HCT116 (cell line): ENCODE measurements at regions not wholly inside any gene's neighbourhood (a gene's known extent, or its start where the extent isn't known, plus 50 kb on each side); places are given as distances from the start of the nearest gene placed in this dataset.

Experiments
- ATAC-seq: fragments of 200-7000 bp; cut with Tn5 transposase; 2 replicates; pipeline ENCODE4 v1.9.1; 2020; ENCODE audit warnings: mild to moderate bottlenecking, moderate library complexity
- BruUV-seq: library from RNA; stranded (reverse); fragments of 400-500 nt; replicated peaks from 2 replicates; lab custom pipeline; 2021; lab: Mats Ljungman, UMichigan
- CTCF ChIA-PET: fragments of 300-600 bp; sonication (Branson Sonifier 250); formaldehyde crosslinking; loops from one replicate; lab custom pipeline; 2021; ENCODE audit warnings: antibody characterized with exemption; lab: Charles Lee
- POLR2A ChIA-PET: fragments of 300-600, 350-600 bp; sonication (Branson Sonifier 250); formaldehyde crosslinking; loops from one replicate; lab custom pipeline; 2021; ENCODE audit warnings: antibody characterized with exemption; lab: Charles Lee
- RAD21 ChIA-PET, 2 experiments: fragments of 300-600 bp; sonication (Branson Sonifier 250); formaldehyde crosslinking; loops; one replicate each; lab custom pipeline; 2023; ENCODE audit warnings: low total read pairs in 2 of 2; ENCODE audit not compliant: uncharacterized antibody in 2 of 2, unreplicated experiment in 2 of 2, low non-redundant PET in 1 of 2; lab: Charles Lee
- DNase-seq: peaks from one replicate; pipeline ENCODE4 v3.0.0-alpha.2; 2010; ENCODE audit warnings: low read depth, low spot score
- H2AFZ ChIP-seq: fragments of 200-600 bp; shearing (Covaris generic), sonication (generic); 2 replicates; pipeline ENCODE4 v1.6.1; 2017; ENCODE audit warnings: low read depth, mixed run types, mixed read lengths, antibody characterized with exemption, low read length; ENCODE audit not compliant: poor library complexity, severe bottlenecking
- H3K27ac ChIP-seq: 2 replicates; pipeline ENCODE4 v1.5.1; 2012; ENCODE audit warnings: low read depth, low read length
- H3K27me3 ChIP-seq: fragments of 200-600 bp; sonication (generic); 2 replicates; pipeline ENCODE4 v1.6.1; 2016; ENCODE audit warnings: mixed run types, low read length, mixed read lengths; ENCODE audit not compliant: insufficient read depth
- H3K36me3 ChIP-seq, 2 experiments: fragments of 200-500 bp in 1 of 2; fragments of 200-600 bp in 1 of 2; sonication (Bioruptor generic) in 1 of 2; sonication (generic) in 1 of 2; 2 replicates each; pipeline versions ENCODE4 v1.5.1 to v1.6.1; 2014 to 2016; ENCODE audit warnings: low read length in 2 of 2, inconsistent platforms in 1 of 2, mixed read lengths in 1 of 2, mixed run types in 1 of 2; ENCODE audit not compliant: insufficient read depth in 2 of 2, control insufficient read depth in 1 of 2
- H3K4me1 ChIP-seq, 2 experiments: fragments of 200-600 bp in 1 of 2; sonication (generic) in 1 of 2; 2 replicates each; pipeline versions ENCODE4 v1.5.1 to v1.6.1; 2012 to 2017; ENCODE audit warnings: low read length in 2 of 2, inconsistent platforms in 1 of 2, mild to moderate bottlenecking in 1 of 2, mixed read lengths in 1 of 2, mixed run types in 1 of 2, moderate library complexity in 1 of 2; ENCODE audit not compliant: insufficient read depth in 2 of 2, control insufficient read depth in 1 of 2
- H3K4me2 ChIP-seq: fragments of 200-600 bp; sonication (generic); 2 replicates; pipeline ENCODE4 v1.6.1; 2017; ENCODE audit warnings: mixed run types, low read length, mixed read lengths
- H3K4me3 ChIP-seq, 2 experiments: fragments of 200-600 bp in 1 of 2; sonication (generic) in 1 of 2; replicated peaks in 1 of 2; 2 replicates each; pipeline ENCODE4 v1.5.1; 2011 to 2016; ENCODE audit warnings: low read length in 2 of 2, control low read depth in 1 of 2, low read depth in 1 of 2, mild to moderate bottlenecking in 1 of 2, mixed read lengths in 1 of 2, mixed run types in 1 of 2
- H3K79me2 ChIP-seq: fragments of 200-600 bp; sonication (generic); 2 replicates; pipeline ENCODE4 v1.6.1; 2017; ENCODE audit warnings: mild to moderate bottlenecking, mixed run types, low read length, moderate library complexity, mixed read lengths; ENCODE audit not compliant: insufficient read depth
- H3K9ac ChIP-seq: fragments of 200-600 bp; sonication (generic); 2 replicates; pipeline ENCODE4 v1.6.1; 2016; ENCODE audit warnings: low read length, mixed read lengths
- H3K9me2 ChIP-seq: fragments of 200-600 bp; sonication (generic), shearing (Covaris generic); 2 replicates; pipeline ENCODE4 v1.6.1; 2017; ENCODE audit warnings: mixed run types, mild to moderate bottlenecking, moderate library complexity; ENCODE audit not compliant: insufficient read depth
- H3K9me3 ChIP-seq, 2 experiments: fragments of 200-500 bp in 1 of 2; fragments of 200-600 bp in 1 of 2; sonication (Bioruptor generic) in 1 of 2; sonication (generic) in 1 of 2; 2 replicates each; pipeline ENCODE4 v1.6.1; 2014 to 2017; ENCODE audit warnings: low read length in 2 of 2, mixed read lengths in 2 of 2, inconsistent platforms in 1 of 2, low read depth in 1 of 2, mild to moderate bottlenecking in 1 of 2, mixed run types in 1 of 2, moderate library complexity in 1 of 2; ENCODE audit not compliant: control insufficient read depth in 1 of 2, insufficient read depth in 1 of 2
- H4K20me1 ChIP-seq: fragments of 200-600 bp; sonication (generic), shearing (Covaris generic); 2 replicates; pipeline ENCODE4 v1.6.1; 2017; ENCODE audit warnings: mixed run types, mild to moderate bottlenecking, moderate library complexity; ENCODE audit not compliant: insufficient read depth
- ATF3 ChIP-seq: IDR thresholded peaks from 2 replicates; pipeline ENCODE4 v1.6.1; 2012
- CEBPB ChIP-seq: IDR thresholded peaks from 2 replicates; pipeline ENCODE4 v1.6.1; 2012; ENCODE audit warnings: low read depth
- EGR1 ChIP-seq: IDR thresholded peaks from 2 replicates; pipeline ENCODE4 v1.6.1; 2012; ENCODE audit warnings: low read depth
- ELF1 ChIP-seq: IDR thresholded peaks from 2 replicates; pipeline ENCODE4 v1.6.1; 2012; ENCODE audit warnings: low read depth, borderline replicate concordance
- EZH2phosphoT487 ChIP-seq: fragments of 200-600 bp; IDR thresholded peaks from 2 replicates; pipeline ENCODE4 v1.6.1; 2018; ENCODE audit warnings: antibody characterized with exemption, borderline replicate concordance
- FOSL1 ChIP-seq: IDR thresholded peaks from 2 replicates; pipeline ENCODE4 v1.6.1; 2012; ENCODE audit warnings: low read depth
- JUND ChIP-seq: IDR thresholded peaks from 2 replicates; pipeline ENCODE4 v1.6.1; 2012
- POLR2A ChIP-seq: IDR thresholded peaks from 2 replicates; pipeline ENCODE4 v1.7.0; 2011; ENCODE audit warnings: borderline replicate concordance; ENCODE audit not compliant: insufficient read depth, insufficient read length; ENCODE audit errors: extremely low read depth
- POLR2AphosphoS5 ChIP-seq: IDR thresholded peaks from 2 replicates; pipeline ENCODE4 v1.6.1; 2011; ENCODE audit warnings: mild to moderate bottlenecking, low read depth, low read length, moderate library complexity
- REST ChIP-seq: IDR thresholded peaks from 2 replicates; pipeline ENCODE4 v1.6.1; 2012; ENCODE audit warnings: low read depth
- SP1 ChIP-seq: IDR thresholded peaks from 2 replicates; pipeline ENCODE4 v1.6.1; 2012; ENCODE audit warnings: low read depth
- ZNF274 ChIP-seq: fragments of 200-500 bp; sonication (Bioruptor generic); IDR thresholded peaks from 2 replicates; pipeline ENCODE4 v1.6.1; 2014; ENCODE audit warnings: mild to moderate bottlenecking, low read depth, low read length, inconsistent platforms
- intact Hi-C: fragments of 100-400 bp; cut with micrococcal nuclease; formaldehyde crosslinking; loops from 2 replicates; pipeline ENCODE4 v1.10.0; 2022
- TF ChIP-seq, protein P1 (sequence below): IDR thresholded peaks from 2 replicates; pipeline ENCODE4 v1.6.1; 2011; ENCODE audit warnings: mild to moderate bottlenecking, low read length, moderate library complexity; ENCODE audit not compliant: insufficient replicate concordance; ENCODE audit errors: extremely low read depth

- intact Hi-C loops = no loop called here
- RAD21 ChIA-PET = no interaction called here
Measured at GRCh38 chr2:220127876-220128275, 500.4 kb downstream of the SLC4A3 start.

GRCh38 chr2:220129391-220129790 lies 502.0 kb downstream of the SLC4A3 start:
- intact Hi-C loops = no loop called here
- DNase-seq (no peak), ATAC-seq (no peak)
- no peaks in the 10 kb centered on the region for H3K9me2 ChIP-seq
- H3K27me3 ChIP-seq = no peaks in the 10 kb centered on the region
- no TSS peak for BruUV-seq
- no peak overlapping the region for H2AFZ ChIP-seq
- H3K4me1 ChIP-seq = no peaks in the 10 kb centered on the region
- no peak overlapping the region for H3K4me3 ChIP-seq
- POLR2A ChIA-PET = no interaction called here
- CTCF ChIA-PET = no interaction called here
- H4K20me1 ChIP-seq = no peaks in the 10 kb centered on the region
- H3K9ac ChIP-seq = no peak overlapping the region
- no peak overlapping the region for H3K4me2 ChIP-seq
- no peaks in the 10 kb centered on the region for H3K79me2 ChIP-seq
- RAD21 ChIA-PET = no interaction called here
- H3K9me3 ChIP-seq = peaks cover 5 to 13% of the 10 kb centered on the region in 2 experiments; a peak in 1 of 4 replicates
- 0 out of 4 replicates have a peak, but pooled peaks cover 2 to 7% of the 10 kb centered on the region in 2 experiments for H3K36me3 ChIP-seq
- no peak overlapping the region for H3K27ac ChIP-seq
- no peak for TF ChIP-seq CEBPB
- no peak for TF ChIP-seq ELF1
- no peak for TF ChIP-seq EGR1
- TF ChIP-seq POLR2A = no peak
- TF ChIP-seq JUND = no peak
- no peak for TF ChIP-seq SP1
- no peak for TF ChIP-seq REST
- TF ChIP-seq POLR2AphosphoS5 = no peak
- no peak for TF ChIP-seq ATF3
- TF ChIP-seq ZNF274 = no peak
- TF ChIP-seq, protein P1, sequence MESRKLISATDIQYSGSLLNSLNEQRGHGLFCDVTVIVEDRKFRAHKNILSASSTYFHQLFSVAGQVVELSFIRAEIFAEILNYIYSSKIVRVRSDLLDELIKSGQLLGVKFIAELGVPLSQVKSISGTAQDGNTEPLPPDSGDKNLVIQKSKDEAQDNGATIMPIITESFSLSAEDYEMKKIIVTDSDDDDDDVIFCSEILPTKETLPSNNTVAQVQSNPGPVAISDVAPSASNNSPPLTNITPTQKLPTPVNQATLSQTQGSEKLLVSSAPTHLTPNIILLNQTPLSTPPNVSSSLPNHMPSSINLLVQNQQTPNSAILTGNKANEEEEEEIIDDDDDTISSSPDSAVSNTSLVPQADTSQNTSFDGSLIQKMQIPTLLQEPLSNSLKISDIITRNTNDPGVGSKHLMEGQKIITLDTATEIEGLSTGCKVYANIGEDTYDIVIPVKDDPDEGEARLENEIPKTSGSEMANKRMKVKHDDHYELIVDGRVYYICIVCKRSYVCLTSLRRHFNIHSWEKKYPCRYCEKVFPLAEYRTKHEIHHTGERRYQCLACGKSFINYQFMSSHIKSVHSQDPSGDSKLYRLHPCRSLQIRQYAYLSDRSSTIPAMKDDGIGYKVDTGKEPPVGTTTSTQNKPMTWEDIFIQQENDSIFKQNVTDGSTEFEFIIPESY = no peak
- TF ChIP-seq FOSL1 = no peak

More at GRCh38 chr2:220127876-220128275, 500.4 kb downstream of the SLC4A3 start:
- H3K9ac ChIP-seq = no peak overlapping the region
- H3K27me3 ChIP-seq = no peaks in the 10 kb centered on the region
- H3K9me2 ChIP-seq = no peaks in the 10 kb centered on the region
- H3K36me3 ChIP-seq = 0 out of 4 replicates have a peak, but pooled peaks cover 2 to 7% of the 10 kb centered on the region in 2 experiments
- POLR2A ChIA-PET = no interaction called here
- DNase-seq = no peak
- no peak overlapping the region for H2AFZ ChIP-seq
- TF ChIP-seq FOSL1 (no peak), ELF1 (no peak), EZH2phosphoT487 (no peak), SP1 (no peak), CEBPB (no peak)
- TF ChIP-seq, all 23 proteins: peak for 0
- Histone ChIP-seq H3K9me3 (peaks cover 5 to 13% of the 10 kb centered on the region in 2 experiments; a peak in 1 of 4 replicates), H3K4me3 (no peak overlapping the region), H3K27ac (no peak overlapping the region), H4K20me1 (no peaks in the 10 kb centered on the region), H3K4me2 (no peak overlapping the region), H3K4me1 (no peaks in the 10 kb centered on the region), H3K79me2 (no peaks in the 10 kb centered on the region)
- BruUV-seq = no TSS peak
- CTCF ChIA-PET = no interaction called here
- ATAC-seq = no peak
